LoVo (cell line): ENCODE measurements at regions not wholly inside any gene's neighbourhood (a gene's known extent, or its start where the extent isn't known, plus 50 kb on each side); places are given as distances from the start of the nearest gene placed in this dataset.
"Not testable (repeated sequence)": the region's sequence is repeated elsewhere in the genome, so short reads cannot be mapped to it uniquely, and the experiment has no call there.

ENCODE experiments used
- DNase-seq: peaks from one replicate; pipeline ENCODE4 v3.0.0-alpha.2; 2016; ENCODE audit warnings: low spot score

DNA sequence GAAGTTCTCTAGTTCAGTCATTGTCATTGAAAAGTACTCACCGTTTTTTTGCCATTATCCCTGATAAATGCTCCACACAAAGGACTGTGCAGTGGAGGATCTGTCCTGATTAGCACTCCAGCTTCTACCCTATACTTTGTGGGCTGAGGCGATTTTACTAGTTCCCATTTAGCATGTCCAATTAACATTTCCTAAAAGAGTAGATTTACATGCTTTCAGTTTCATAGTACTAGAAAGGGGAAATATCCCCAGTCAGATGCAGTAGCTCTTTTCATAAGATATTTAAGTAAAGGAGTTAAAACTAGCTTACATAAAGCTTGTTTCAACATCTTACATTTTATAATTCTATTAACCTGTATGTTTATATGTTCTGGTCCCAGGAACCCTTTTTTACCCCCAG lies 144.9 kb upstream of the APOOL start:
- not testable (repeated sequence) for DNase-seq

DNA sequence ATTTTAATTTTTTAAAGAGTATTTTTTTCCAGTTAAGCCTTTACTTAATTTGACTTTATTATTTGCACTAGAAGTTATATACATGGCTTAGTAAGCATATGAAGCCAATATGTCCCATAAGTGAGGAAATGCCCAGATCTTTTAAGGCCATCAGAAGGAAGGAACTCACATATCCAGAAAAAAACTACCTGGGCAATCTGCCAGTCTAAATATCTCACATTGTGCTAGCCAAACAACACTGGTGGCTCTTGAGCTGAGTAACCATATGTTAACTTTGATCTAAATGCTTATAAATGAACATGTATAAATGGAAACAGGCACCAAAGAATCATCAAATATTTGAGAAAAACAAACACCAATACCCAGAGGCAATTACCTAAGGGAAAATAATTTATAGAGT lies 138.6 kb upstream of the APOOL start:
- DNase-seq = no peak

DNA sequence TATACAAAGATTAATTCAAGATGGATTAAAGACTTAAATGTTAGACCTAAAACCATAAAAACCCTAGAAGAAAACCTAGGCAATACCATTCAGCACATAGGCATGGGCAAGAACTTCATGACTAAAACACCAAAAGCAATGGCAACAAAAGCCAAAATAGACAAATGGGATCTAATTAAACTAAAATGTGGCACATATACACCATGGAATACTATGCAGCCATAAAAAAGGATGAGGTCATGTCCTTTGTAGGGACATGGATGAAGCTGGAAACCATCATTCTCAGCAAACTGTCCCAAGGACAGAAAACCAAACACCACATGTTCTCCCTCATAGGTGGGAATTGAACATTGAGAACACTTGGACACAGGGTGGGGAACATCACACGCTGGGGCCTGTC lies 133.4 kb upstream of the APOOL start:
- not testable (repeated sequence) for DNase-seq

DNA sequence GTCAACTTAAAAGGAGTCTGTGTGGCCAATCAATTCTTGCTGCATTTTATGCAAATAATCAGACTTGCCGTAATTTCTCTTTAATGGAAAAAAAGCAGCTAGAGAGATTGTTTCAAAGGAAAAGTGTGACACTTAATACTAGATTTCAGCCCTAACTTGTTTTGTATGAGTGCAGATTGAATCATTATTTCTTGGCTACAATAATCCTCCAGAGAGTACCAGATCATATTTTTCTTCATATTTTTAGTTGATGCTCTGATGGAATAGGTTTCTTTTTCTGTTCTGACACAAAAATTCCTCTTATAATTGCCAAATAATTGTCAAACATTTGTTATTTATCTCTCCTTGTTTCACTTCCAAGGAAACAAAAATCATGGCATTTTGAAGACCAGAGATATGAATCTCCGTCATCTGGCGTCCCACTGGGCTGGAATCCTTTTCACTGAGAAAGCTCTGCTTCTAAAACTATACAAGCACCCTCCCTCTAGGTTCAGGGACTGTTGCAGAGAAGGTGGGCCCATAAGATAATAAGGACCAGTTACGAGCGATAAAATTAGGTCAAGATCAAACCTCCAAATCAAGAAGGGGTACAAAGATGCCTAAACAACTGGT lies 131.4 kb upstream of the APOOL start:
- DNase-seq = not testable (repeated sequence)

DNA sequence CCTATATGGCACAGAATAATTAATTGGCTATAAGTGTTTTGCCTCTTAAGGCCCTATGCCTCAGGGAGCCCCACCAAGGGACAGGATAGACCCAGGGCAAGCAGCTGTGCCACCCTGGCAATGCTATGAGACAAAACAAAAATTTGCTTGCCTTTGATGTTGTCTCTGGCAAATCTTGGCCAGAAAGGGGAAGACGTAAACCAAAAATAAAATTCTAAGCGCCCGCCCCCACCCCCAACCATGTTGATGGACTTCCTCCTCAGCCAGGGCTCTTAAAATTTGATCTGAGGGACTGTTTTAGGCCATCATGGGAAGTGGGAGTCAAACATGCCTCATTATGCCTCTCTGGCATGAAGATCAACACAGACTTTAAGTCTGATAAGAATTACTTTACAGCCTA lies 130.5 kb upstream of the APOOL start:
- no peak for DNase-seq

DNA sequence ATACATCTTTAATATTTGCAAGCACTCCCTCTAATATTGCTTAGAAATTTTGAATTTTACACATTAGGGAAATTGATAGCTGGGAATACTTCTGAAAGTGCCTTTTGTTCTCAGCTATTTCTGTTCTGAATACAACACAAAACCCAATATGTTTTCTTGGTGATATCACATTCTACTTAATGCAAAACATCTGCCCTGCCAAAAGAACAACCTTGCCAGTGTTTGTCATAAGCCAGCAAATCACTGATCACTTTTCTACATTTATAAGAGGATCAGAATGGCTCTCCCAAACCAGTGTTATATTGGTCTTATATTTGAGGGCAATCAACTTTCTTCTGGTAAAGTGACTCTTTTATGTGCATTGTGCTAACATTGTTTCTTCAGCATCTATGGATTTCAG lies 126.8 kb upstream of the APOOL start:
- no peak for DNase-seq

DNA sequence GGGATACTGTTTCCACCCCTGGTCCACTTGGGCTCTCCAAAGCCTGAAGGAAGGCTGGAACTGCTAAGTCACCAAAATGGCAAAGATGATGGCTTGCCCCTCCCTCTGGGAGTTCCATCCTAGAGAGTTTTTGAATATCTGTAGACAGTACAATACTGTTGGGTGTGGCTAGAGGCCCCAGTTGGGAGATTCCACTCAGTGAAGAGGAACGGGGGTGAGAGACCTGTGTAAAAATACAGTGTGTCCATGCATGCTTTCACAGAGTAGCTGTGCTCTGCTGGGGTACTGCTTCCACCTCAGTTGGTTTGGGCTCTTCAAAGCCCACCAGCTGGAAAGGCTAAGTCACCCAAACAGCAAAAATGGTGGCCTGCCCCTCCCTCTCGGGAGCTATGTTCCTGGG lies 109.8 kb upstream of the APOOL start:
- no peak for DNase-seq

DNA sequence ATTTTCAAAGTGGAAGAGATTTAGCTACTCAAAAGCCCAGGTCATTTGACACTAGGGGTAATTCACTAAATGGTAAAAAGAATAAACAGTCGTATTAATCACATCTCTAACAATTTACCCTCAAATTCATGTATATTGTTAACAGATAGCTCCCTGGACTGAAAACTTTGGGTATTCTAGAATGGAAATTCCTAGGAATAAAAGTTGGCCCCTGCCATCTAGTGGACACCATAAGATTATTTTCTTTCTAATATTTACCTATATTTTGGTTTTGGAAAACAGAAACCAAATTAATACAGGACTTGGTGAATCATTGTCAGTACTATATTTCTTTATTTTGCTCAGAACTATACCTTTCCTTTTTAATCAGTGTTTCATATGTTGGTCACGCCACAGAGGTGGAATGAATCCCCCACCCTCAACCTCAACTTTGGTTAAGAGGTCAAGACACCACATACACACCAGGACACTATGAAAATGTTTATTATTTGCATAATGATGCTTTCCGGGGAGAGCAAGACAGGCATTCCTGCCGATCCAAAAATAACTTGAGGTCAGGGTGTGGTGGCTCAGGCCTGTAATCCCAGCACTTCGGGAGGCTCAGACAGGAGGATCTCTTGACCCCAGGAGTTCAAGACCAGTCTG lies 96.2 kb upstream of the APOOL start:
- no peak for DNase-seq

DNA sequence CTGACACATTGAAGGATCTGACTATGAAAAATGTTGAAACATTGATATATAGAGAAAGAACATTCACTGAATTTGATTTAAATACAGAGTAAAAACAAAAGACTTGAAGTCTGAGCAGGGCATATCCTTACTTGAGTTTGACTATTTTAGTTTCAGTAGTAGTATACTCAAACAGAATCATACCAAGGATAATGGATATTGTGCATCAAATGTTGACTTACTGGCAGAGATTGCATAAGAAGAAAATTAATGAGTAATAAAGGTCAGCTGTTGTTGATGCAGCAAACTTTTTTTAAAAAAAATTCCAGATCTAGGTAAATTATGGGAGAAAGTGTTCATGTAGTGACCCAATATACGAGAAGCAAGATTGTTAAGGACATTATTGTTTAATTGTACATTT lies 94.5 kb upstream of the APOOL start:
- no peak for DNase-seq

DNA sequence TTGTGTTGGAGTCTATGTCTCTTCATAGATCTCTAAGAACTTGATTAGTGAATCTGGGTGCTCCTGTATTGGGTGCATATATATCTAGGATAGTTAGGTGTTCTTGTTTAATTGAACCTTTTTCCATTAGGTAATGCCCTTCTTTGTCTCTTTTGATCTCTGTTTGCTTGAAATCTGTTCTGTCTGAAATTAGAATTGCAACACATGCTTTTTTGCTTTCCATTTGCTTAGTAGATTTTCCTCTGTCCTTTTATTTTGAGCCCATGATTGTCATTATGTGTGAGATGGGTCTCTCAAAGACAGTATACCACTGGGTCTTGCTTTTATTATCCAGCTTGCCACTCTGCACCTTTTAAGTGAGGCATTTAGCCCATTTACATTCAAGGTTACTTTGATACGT lies 79.1 kb upstream of the APOOL start:
- no peak for DNase-seq

DNA sequence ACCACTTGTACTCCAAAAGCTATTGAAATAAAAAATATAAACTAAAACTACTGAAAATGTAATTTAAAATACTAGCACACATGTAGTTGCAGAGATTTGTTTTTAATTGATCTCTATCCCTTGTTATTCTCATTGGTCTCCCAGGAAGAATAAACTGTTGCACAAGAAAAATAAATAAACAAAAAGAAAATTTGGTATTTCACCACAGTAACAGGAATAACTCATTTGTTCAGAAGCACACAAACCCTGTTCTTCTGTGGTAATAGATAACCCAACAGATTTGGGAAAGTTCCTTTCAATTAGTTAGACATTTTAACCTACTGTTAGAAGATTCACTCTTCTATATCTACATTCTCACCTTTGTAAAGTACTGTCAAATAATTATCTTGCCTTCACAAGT lies 70.9 kb upstream of the APOOL start:
- no peak for DNase-seq

DNA sequence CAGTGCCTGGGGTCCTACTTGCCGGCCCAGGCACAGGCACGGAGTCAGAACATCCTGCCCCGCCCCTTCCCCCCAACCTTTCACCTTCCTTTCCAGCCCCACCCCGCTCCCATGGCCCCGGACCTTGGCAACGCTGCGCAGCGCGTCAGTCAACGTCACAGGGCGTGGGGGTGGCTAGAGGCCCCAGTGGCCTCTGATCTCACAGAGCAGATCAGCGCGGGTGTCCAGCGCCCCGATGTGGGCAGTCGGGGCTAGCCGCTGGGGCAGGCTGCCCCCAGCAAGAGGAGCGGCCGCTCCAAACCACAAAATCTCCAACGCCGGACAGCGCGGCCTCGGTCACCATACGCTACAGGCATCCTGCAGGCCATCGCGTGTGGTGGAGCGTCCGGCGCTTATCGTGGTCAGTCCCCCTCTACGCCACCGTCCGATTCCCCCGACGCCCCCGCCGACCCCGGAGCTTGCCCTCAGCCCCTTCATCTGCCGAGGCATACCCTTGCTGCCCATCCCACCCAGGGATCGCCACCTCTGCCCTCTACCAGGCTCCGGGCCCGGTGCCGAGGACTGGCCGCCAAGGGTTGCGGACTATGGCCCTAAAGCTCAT lies 69.6 kb upstream of the APOOL start:
- DNase-seq = no peak
